HG02571 (cell line): ENCODE measurements at regions not wholly inside any gene's neighbourhood (a gene's known extent, or its start where the extent isn't known, plus 50 kb on each side); places are given as distances from the start of the nearest gene placed in this dataset.
"Not testable (repeated sequence)": the region's sequence is repeated elsewhere in the genome, so short reads cannot be mapped to it uniquely, and the experiment has no call there.

Experiments
- ATAC-seq: cut with Tn5 transposase; IDR thresholded peaks from one replicate; pipeline ENCODE4 v1.9.1; 2021; ENCODE audit warnings: mild to moderate bottlenecking, moderate library complexity; ENCODE audit not compliant: unreplicated experiment

DNA sequence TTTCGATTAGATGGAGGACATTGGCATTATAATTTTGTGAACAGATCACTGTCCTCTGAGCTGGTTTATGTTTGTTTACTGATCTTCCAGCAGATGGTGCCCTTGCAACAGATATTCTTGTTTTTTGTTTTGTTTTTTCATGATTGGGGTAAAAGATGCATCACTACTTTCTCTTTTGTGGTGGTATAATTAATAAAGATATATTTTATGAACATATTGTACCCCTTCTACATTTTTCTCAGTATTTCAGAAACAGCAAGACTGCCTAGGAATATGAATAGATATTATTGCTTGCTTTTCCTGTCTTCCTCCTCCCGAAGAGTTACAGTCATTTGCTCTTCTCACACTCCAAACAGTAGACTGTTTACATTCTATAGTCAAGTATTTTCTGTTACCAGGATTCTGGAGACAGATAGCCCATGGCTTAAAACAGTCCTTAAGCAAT lies 905.2 kb downstream of the TRAM1L1 start:
- no peak for ATAC-seq

- ATAC-seq, result not testable (repeated sequence)
Measured at GRCh38 chr4:116151371-116151770, 934.0 kb downstream of the TRAM1L1 start.

DNA sequence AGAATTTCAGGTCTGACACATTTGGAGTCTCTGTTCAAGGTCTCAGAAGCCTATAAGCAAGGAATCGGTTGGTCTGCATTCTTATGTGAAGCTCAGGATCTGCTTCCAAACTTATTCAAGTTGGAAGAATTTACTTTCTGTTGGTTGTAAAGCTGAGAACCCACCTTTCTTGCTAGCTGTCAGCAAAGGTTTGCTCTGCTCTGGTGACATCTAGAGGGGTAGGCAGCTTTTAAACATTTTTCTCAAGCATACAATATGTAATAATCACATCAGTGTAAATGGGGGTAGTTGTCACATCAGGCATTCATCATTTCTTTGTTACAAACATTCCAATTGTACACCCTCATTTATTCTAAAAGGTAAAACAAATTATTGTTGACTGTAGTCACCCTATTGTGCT lies 935.2 kb downstream of the TRAM1L1 start:
- no peak for ATAC-seq

DNA sequence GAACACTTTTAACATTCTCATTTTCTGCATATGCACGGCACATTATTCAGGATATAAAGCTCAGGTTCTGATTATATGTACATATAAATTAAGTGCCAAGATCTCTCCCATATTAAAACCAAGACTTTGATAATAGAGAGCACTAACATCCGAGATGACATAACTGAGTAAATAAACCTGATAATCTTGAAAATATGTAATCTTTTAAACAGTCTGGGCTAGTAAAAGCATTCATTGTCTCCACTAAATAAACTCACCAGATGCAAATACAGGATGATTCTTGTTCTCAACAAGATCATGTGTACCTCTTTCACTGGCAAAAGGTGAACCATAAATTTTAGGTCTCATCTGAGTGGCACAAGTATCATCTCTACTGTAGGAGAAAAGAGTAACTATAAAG lies 942.2 kb downstream of the TRAM1L1 start:
- ATAC-seq, result no peak

- no peak for ATAC-seq
Measured at GRCh38 chr4:116132946-116133345, 952.4 kb downstream of the TRAM1L1 start.

DNA sequence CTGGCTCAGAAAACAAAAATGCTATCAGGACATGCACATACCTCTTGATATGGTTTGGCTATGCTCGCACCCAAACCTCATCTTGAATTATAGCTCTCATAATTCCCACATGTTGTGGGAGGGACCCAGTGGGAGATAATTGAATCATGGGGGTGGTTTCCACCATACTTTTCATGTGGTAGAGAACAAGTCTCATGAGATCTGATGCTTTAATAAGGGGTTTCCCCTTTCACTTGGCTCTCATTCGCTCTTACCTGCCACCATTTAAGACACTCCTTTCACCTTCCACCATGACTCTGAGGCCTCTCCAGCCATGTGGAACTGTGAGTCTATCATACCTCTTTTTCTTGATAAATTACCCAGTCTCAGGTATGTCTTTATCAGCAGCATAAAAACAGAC lies 958.6 kb downstream of the TRAM1L1 start:
- no peak for ATAC-seq

DNA sequence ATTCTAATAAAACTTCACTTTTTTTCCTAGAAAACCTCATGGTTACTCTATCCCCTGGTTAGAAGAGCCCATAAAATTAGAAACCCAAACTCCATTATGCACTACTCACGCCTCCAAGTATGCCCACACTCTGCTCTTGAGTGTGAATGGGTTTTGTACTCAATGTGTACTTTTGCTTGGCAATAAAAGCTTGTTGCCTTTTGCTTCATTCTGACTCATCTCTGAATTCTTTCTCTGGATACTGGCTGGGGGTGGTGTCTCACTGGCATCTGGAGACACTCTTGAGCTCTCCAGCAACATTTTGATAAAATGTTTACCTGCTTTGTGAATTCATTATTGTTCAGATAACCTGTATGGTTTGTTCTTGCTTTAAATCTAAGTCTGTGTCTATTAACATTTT lies 963.3 kb downstream of the TRAM1L1 start:
- no peak for ATAC-seq

- ATAC-seq, result no peak
Measured at GRCh38 chr4:116118221-116118620, 967.2 kb downstream of the TRAM1L1 start.

DNA sequence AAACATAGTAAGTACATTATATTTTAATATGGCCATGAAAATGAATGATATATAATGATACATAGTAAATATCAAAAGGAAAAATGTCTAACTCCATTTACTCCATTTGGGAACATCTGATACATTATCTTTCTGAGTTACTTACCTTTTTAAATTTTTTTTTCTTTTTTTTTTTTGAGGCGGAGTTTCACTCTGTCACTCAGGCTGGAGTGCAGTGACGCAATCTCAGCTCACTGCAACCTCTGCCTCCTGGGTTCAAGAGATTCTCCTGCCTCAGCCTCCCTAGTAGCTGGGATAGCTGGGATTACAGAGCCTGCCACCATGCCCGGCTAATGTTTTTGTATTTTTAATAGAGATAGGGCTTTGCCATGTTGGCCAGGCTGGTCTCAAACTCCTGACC lies 972.5 kb downstream of the TRAM1L1 start:
- not testable (repeated sequence) for ATAC-seq

GRCh38 chr4:116110713-116111112 lies 974.7 kb downstream of the TRAM1L1 start:
- ATAC-seq, result no peak

GRCh38 chr4:116108606-116109005 lies 976.8 kb downstream of the TRAM1L1 start:
- no peak for ATAC-seq

- ATAC-seq, result no peak
Measured at GRCh38 chr4:116101321-116101720, 984.1 kb downstream of the TRAM1L1 start.

GRCh38 chr4:116099596-116099995 lies 985.8 kb downstream of the TRAM1L1 start:
- no peak for ATAC-seq

GRCh38 chr4:116097353-116097752 lies 983.9 kb upstream of the NDST4 start:
- ATAC-seq, result not testable (repeated sequence)

GRCh38 chr4:116092961-116093360 lies 979.5 kb upstream of the NDST4 start:
- no peak for ATAC-seq

DNA sequence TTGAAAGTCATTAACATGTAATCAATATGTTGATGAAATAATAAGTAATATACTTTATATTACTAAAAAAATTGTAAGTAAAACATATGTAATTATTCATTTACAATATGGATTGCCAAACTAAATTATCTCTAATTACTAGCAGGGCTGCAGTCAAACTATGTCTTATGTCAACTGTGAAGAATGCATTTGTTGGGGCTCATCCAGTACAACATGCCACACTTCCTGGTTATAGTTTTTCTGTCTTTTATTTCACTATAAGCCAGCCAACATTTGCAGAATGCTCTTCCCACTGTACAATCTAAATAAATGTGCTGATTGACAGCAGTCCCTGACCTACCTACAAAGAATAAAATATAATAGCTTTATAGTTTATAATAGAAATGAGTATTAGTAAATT lies 975.4 kb upstream of the NDST4 start:
- no peak for ATAC-seq

- ATAC-seq, result no peak
Measured at GRCh38 chr4:116082808-116083366, 969.5 kb upstream of the NDST4 start.

- no peak for ATAC-seq
Measured at GRCh38 chr4:116073051-116073450, 959.6 kb upstream of the NDST4 start.

DNA sequence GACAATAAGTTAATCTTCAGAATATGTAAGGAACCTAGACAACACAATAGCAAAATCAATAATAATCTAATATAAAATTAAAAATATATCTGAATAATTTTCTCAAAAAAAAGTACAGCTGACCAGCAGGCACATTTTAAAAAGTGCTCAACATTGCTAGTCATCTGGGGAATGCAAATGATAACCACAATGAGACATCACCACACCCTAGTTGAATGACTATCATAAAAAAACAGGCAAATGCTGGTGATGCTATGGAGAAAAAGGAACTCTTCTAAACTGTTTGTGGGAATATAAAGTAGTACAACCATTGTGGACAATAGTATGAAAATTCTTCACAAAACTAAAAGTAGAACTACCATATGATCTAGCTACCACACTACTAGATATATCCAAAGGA lies 956.9 kb upstream of the NDST4 start:
- no peak for ATAC-seq

- no peak for ATAC-seq
Measured at GRCh38 chr4:116066711-116067245, 953.4 kb upstream of the NDST4 start.

- ATAC-seq, result no peak
Measured at GRCh38 chr4:116064331-116064730, 950.9 kb upstream of the NDST4 start.

GRCh38 chr4:116059361-116059760 lies 945.9 kb upstream of the NDST4 start:
- ATAC-seq, result no peak

DNA sequence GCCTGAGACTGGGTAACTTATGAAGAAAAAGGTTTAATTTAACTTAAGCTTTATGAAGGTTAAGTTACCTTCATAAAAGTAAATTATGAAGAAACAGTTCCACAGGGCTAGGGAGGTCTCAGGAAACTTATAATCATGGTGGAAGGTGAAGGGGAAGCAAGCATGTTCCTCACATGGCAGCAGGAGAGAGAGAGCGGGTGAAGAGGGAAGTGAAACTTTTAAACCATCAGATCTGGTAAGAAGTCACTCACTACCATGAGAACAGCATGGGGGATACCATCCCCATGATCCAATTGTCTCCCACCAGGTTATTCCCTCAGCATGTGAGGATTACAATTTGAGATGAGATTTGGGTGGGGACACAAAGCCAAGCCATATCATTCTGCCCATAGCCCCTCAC lies 944.7 kb upstream of the NDST4 start:
- no peak for ATAC-seq
